PC-3 (cell line): ENCODE measurements at regions not wholly inside any gene's neighbourhood (a gene's known extent, or its start where the extent isn't known, plus 50 kb on each side); places are given as distances from the start of the nearest gene placed in this dataset.

Source experiments
- EZH2 ChIP-seq: fragments of 300-600 bp; sonication (generic); IDR thresholded peaks from one replicate; pipeline ENCODE4 v1.6.1; 2017; ENCODE audit warnings: antibody characterized with exemption, mild to moderate bottlenecking, low read length; ENCODE audit not compliant: unreplicated experiment
- EZH2phosphoT487 ChIP-seq: fragments of 300-600 bp; sonication (generic); IDR thresholded peaks from 2 replicates; pipeline ENCODE4 v1.6.1; 2018; ENCODE audit warnings: mild to moderate bottlenecking, antibody characterized with exemption, low read length, borderline replicate concordance
- TF ChIP-seq, protein P1 (sequence below): fragments of 300-600 bp; sonication (generic); conservative IDR thresholded peaks from 2 replicates; pipeline ENCODE4 v1.5.1; 2017; ENCODE audit warnings: antibody characterized with exemption, low read depth, mild to moderate bottlenecking, low read length

DNA sequence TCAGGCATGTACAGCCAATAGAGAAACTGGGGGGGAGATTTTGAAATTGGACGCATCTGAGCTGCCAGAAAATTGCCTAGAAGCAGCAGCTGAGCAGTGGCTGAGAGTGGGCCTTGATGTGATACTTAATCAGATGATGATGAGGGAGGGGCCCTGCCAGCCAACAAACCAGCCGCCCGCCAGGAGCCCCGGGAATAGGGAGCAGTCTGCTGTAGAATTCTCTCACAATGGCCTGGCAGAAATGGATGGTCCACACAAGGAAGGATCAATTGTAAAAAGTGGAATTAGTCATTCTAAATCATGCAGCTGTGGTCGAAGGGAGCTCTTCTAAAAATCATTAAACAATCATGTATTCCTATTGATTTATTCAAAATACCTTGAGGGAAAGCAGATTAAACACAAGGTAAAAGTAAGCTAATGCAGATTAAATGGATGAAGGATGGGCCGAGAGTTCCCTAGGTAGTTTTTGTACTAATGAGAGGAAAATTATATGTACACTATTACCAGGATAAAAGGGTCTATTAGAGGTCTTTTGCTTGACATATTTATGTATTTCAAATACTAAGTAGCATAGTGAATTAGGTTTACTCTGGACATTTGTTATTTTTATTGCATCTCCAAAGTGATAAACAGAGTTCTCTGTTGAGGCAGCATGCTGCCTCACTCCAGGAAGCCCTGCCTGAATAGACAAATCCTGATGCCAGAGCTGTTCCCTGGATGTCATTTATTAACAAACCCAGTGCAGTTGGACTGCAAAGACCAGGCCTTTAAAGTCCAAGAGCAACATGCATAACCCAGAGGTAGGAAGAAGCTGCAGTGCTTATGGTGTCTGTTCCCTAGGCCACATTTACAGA lies 91.3 kb downstream of the NKX6-1 start:
- TF ChIP-seq, protein P1, sequence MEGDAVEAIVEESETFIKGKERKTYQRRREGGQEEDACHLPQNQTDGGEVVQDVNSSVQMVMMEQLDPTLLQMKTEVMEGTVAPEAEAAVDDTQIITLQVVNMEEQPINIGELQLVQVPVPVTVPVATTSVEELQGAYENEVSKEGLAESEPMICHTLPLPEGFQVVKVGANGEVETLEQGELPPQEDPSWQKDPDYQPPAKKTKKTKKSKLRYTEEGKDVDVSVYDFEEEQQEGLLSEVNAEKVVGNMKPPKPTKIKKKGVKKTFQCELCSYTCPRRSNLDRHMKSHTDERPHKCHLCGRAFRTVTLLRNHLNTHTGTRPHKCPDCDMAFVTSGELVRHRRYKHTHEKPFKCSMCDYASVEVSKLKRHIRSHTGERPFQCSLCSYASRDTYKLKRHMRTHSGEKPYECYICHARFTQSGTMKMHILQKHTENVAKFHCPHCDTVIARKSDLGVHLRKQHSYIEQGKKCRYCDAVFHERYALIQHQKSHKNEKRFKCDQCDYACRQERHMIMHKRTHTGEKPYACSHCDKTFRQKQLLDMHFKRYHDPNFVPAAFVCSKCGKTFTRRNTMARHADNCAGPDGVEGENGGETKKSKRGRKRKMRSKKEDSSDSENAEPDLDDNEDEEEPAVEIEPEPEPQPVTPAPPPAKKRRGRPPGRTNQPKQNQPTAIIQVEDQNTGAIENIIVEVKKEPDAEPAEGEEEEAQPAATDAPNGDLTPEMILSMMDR: no peak
- TF ChIP-seq EZH2phosphoT487: no peak
- no peak for TF ChIP-seq EZH2
